Stimulated activated naive B cell treated with anti-CD40 and anti-IgM and Interleukin-4, amounts not matched to agents 10 μg/mL and 1 μg/mL and 100 μg/mL, for 72 hours (primary cell): ENCODE measurements at regions not wholly inside any gene's neighbourhood (a gene's known extent, or its start where the extent isn't known, plus 50 kb on each side); places are given as distances from the start of the nearest gene placed in this dataset.
"Not testable (repeated sequence)": the region's sequence is repeated elsewhere in the genome, so short reads cannot be mapped to it uniquely, and the experiment has no call there.

Source experiments
- ATAC-seq, 2 donors: fragments of 150-1000 bp; cut with Tn5 transposase; replicated peaks; 2 replicates each; pipeline ENCODE4 v1.10.0; 2021; ENCODE audit warnings: moderate library complexity in 1 of 2
- DNase-seq: peaks from one replicate; pipeline ENCODE4 v3.0.0; 2021
- H3K27ac Mint-ChIP-seq: one replicate; pipeline ENCODE4 v1.8.0; 2022; ENCODE audit warnings: mild to moderate bottlenecking, mixed read lengths
- H3K27me3 Mint-ChIP-seq, 2 donors: one replicate each; pipeline ENCODE4 v1.8.0; 2022; ENCODE audit warnings: mixed read lengths in 2 of 2
- H3K36me3 Mint-ChIP-seq, 2 donors: one replicate each; pipeline ENCODE4 v1.8.0; 2022; ENCODE audit warnings: mixed read lengths in 2 of 2, mild to moderate bottlenecking in 1 of 2
- H3K4me1 Mint-ChIP-seq, 2 donors: one replicate each; pipeline ENCODE4 v1.8.0; 2022; ENCODE audit warnings: mixed read lengths in 2 of 2, mild to moderate bottlenecking in 1 of 2
- H3K4me3 Mint-ChIP-seq, 2 donors: one replicate each; pipeline ENCODE4 v1.8.0; 2022; ENCODE audit warnings: mild to moderate bottlenecking in 2 of 2, mixed read lengths in 2 of 2, moderate library complexity in 1 of 2
- H3K9me3 Mint-ChIP-seq, 2 donors: one replicate each; pipeline ENCODE4 v1.8.0; 2022; ENCODE audit warnings: mixed read lengths in 2 of 2, mild to moderate bottlenecking in 1 of 2

DNA sequence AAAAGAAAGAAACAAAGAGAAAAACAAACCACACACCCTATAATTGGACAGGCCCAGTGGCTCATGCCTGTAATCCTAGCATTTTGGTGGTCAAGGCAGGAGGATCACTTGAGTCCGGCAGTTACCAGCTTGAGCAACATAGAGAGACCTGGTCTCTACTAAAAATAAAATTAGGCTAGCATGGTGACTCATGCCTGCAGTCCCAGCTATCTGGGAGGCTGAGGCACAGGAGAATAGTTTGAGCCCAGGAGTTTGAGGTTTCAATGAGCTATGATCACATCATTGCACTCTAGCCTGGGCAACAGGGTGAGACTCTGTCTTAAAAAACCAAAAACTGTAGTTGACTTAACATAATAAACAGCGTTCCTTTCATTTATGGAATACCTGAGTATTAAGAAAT lies 72.3 kb upstream of the ST3GAL6 start:
- H3K27ac Mint-ChIP-seq: no peak overlapping the region
- no peak overlapping the region for H3K4me3 Mint-ChIP-seq
- no peaks in the 10 kb centered on the region for H3K4me1 Mint-ChIP-seq
- DNase-seq: no peak
- ATAC-seq: no peak
- H3K36me3 Mint-ChIP-seq: no peaks in the 10 kb centered on the region
- H3K27me3 Mint-ChIP-seq: no peaks in the 10 kb centered on the region
- no peaks in the 10 kb centered on the region for H3K9me3 Mint-ChIP-seq

DNA sequence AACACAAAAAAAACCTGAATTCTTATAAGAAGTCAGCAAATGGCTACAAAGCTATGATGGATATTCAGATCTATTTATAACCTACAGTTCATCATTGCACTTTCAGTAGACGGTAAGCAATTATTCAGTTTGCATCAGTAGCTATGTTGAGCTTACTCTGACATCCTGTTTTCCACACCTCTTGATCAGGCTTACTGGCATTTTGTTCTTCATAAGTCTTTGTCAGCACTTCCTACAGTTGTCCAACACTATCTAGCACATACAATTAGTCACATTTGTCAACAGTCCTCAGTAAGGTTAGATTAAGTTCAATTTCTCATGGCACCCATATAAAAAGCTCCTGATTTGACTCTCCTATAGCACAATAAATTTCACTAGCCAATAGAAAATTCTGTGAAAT lies 71.2 kb upstream of the ST3GAL6 start:
- H3K27ac Mint-ChIP-seq: no peak overlapping the region
- no peaks in the 10 kb centered on the region for H3K4me1 Mint-ChIP-seq
- H3K27me3 Mint-ChIP-seq: no peaks in the 10 kb centered on the region
- DNase-seq (no peak), ATAC-seq (no peak)
- no peak overlapping the region for H3K4me3 Mint-ChIP-seq
- H3K36me3 Mint-ChIP-seq: no peaks in the 10 kb centered on the region
- H3K9me3 Mint-ChIP-seq: no peaks in the 10 kb centered on the region

DNA sequence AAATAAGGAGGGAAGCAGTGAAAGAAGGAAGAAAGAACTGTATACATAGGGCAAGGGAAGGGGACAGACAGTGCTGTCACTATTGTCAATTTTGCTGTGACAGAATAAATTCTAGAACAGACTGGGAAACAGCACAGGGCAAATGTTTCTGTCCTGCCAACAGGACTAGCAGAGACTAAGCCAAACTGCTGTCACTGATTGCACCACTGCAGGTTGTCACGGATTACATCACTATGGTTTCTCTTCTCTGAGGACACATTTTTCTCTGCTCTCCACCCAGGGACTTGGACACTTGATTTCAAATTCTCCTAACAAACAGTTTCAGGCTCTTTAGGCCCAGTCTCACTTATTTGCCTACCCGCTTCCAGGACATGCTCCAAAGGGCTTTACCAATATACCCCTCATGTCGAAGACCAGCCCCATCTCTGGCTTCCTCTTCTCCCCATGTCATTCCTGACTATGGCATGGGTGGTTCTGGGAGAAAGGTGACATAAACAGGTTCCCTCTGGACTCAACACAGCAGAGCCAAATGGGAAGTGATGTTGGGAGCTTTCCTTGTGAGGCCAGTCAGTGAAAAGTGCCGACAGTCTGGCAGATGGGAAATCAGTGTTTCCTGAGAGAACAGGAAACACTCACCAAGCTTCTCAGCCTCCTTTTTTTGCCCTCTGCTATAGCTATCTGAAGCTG lies 70.2 kb upstream of the ST3GAL6 start:
- H3K36me3 Mint-ChIP-seq: no peaks in the 10 kb centered on the region
- no peak overlapping the region for H3K27ac Mint-ChIP-seq
- DNase-seq: no peak

DNA sequence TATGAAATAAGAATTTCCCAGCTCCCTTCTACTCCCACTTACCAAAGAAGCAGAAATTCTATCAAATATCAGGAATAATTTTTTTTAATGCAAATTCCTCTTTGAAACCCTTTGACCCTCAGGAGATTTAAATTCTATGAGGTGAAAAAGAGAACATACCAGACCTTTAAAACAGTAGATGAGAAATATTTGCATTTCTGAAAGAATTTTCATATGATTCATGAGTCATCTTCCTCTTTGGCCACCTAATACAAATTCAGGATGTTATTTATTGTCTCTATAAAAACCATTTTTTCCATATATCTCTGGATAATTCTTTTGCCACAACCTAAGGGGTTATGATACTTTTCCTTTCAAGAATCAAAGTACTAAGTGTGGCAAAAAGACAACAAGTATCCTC lies 67.3 kb upstream of the ST3GAL6 start:
- Mint-ChIP-seq H3K4me1 (no peaks in the 10 kb centered on the region), H3K4me3 (no peak overlapping the region), H3K27me3 (peaks cover 0 to 5% of the 10 kb centered on the region in 2 donors), H3K36me3 (no peaks in the 10 kb centered on the region), H3K27ac (no peak overlapping the region), H3K9me3 (no peaks in the 10 kb centered on the region)
- DNase-seq (no peak), ATAC-seq (no peak)

More for the DNA sequence above, 70.2 kb upstream of the ST3GAL6 start:
- Mint-ChIP-seq H3K27me3 (no peaks in the 10 kb centered on the region), H3K9me3 (no peaks in the 10 kb centered on the region), H3K4me3 (no peak overlapping the region), H3K4me1 (no peaks in the 10 kb centered on the region)
- ATAC-seq: no peak

DNA sequence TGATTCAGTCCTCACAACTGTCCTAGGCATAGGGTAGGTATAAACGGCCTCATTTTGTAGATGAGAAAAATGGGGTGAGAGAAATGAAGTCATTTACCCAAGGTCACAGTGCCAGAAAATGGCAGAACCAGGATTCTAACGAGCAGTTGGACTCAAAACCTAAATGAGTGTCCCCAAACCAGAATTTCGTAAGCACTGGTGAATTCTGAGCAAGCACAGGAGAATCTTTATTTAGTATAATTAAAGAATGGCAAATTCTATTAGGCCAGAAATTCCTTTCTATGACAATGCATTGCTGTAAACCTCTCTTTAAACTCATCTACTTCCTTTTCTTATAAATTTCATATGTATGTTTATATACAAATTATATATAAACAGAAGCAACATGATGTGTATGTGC lies 66.8 kb upstream of the ST3GAL6 start:
- not testable (repeated sequence) for H3K27ac Mint-ChIP-seq, H3K4me3 Mint-ChIP-seq, H3K36me3 Mint-ChIP-seq, H3K4me1 Mint-ChIP-seq, H3K27me3 Mint-ChIP-seq, ATAC-seq, H3K9me3 Mint-ChIP-seq, DNase-seq

DNA sequence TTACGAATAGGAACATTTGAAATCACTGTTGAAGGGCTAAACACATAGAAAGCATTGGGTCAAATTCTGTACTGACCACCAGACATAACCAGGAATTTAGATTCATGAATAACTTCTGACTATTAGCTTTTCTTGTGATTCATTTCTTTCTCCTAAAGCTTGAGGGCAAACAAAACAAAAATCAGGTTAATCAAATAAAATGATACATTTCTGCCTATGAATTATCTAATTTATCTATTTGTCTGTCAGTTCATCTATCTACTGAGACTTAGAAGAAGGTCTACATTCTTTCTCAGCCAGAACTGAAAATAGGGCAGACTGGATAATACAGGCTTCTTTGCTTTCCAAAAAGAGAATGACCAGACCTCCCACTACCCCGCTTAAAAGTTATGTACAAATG lies 65.9 kb upstream of the ST3GAL6 start:
- no peaks in the 10 kb centered on the region for H3K36me3 Mint-ChIP-seq
- H3K9me3 Mint-ChIP-seq: no peaks in the 10 kb centered on the region
- no peak overlapping the region for H3K27ac Mint-ChIP-seq
- ATAC-seq (no peak), DNase-seq (no peak)
- H3K27me3 Mint-ChIP-seq: peaks cover 0 to 5% of the 10 kb centered on the region in 2 donors
- H3K4me1 Mint-ChIP-seq: no peaks in the 10 kb centered on the region
- H3K4me3 Mint-ChIP-seq: no peak overlapping the region

DNA sequence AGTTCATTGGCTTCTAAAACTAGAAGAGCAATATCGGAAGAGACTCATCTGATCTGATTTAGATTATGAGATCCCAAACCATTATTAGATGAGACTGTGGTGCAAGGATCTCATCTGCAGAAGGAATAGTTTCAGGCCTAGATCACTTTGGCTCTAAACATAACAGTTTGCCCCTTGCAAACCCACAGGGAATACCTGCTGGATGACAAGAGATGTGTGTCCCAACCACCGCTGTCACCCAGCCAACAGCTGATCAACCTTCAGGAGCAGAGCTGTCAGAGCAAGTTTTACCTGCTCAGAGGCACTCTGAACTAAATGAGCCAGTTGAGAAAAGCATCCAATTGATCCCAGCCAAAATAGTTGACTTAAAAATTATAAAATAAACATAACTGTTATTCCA lies 64.0 kb upstream of the ST3GAL6 start:
- Mint-ChIP-seq H3K4me1 (no peaks in the 10 kb centered on the region), H3K9me3 (no peaks in the 10 kb centered on the region), H3K36me3 (no peaks in the 10 kb centered on the region), H3K4me3 (no peak overlapping the region), H3K27ac (no peak overlapping the region), H3K27me3 (peaks cover 0 to 5% of the 10 kb centered on the region in 2 donors)
- DNase-seq (no peak), ATAC-seq (no peak)

DNA sequence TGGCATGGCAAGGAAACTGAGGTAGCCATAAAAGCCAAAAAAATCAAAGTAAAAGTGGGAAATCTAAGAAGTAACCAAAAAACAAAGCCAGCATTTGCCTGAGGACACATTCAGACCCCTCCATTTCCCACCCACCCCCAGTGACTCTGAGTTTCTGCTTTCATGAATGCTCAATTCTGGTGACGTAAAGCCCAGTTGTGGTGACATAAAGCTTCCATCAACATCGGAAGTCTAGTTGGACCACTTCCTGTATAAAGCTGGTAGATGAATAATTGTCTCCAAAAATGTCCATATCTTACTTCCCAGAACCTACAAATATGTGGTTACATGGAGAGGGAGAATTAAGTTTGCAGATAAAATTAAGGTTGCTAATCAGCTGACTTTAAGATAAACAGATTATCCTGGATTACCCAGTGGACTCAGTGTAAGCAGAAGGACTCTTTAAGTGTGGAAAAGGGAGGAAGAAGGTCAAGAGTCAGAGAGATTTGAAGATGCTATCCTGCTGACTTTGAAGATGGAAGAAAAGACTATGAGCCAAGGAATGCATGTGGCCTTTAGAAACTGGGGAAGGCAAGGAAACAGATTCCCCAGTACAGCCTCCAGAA lies 62.0 kb upstream of the ST3GAL6 start:
- Mint-ChIP-seq H3K36me3 (no peaks in the 10 kb centered on the region), H3K27me3 (peaks cover 0 to 5% of the 10 kb centered on the region in 2 donors), H3K27ac (no peak overlapping the region), H3K4me3 (no peak overlapping the region), H3K4me1 (no peaks in the 10 kb centered on the region), H3K9me3 (no peaks in the 10 kb centered on the region)
- no peak for DNase-seq
- no peak for ATAC-seq

DNA sequence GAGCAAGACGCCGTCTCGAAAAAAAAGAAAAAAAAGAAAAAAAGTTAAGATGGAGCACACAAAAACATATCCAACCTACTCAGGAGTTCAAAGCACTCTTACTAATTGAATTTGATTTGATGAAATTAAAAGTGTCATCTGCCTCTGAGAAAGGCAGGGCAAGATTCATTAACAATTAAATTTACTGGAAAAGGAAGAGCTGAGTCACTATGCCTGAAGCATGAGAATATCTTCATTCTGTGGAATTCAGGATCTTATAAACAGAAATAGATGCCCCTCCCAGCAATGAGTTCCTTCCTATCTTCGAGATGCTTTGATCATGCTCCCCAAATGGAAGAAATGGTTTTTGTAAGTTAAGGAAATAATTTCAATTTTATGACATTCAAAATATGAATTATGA lies 61.0 kb upstream of the ST3GAL6 start:
- H3K36me3 Mint-ChIP-seq: no peaks in the 10 kb centered on the region
- H3K4me3 Mint-ChIP-seq: no peak overlapping the region
- H3K9me3 Mint-ChIP-seq: no peaks in the 10 kb centered on the region
- ATAC-seq: no peak
- no peak for DNase-seq
- H3K4me1 Mint-ChIP-seq: no peaks in the 10 kb centered on the region
- no peak overlapping the region for H3K27ac Mint-ChIP-seq
- peaks cover 0 to 11% of the 10 kb centered on the region in 2 donors for H3K27me3 Mint-ChIP-seq

DNA sequence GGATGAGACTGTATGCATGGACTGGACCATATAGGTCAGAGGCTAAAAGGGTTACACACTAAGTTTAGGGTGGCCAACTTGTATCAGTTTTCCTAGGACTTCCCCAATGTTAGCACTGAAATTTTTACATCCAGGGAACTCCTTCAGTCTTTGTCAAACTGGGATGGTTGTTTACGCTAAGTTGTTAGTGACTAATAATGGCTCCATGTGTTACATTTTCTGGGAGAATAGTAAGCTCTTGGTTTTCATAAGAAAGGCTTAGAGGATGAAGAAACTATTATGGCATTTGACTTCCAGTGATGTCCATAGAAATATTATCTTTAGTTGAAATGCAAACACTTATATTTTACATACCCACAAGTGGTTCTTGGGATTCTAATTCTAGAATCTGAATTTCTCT lies 57.9 kb upstream of the ST3GAL6 start:
- Mint-ChIP-seq H3K36me3 (no peaks in the 10 kb centered on the region), H3K4me3 (no peak overlapping the region), H3K9me3 (no peaks in the 10 kb centered on the region), H3K27me3 (peaks cover 0 to 6% of the 10 kb centered on the region in 2 donors), H3K27ac (no peak overlapping the region), H3K4me1 (peaks cover 0 to 2% of the 10 kb centered on the region in 2 donors)
- no peak for DNase-seq
- ATAC-seq: no peak

DNA sequence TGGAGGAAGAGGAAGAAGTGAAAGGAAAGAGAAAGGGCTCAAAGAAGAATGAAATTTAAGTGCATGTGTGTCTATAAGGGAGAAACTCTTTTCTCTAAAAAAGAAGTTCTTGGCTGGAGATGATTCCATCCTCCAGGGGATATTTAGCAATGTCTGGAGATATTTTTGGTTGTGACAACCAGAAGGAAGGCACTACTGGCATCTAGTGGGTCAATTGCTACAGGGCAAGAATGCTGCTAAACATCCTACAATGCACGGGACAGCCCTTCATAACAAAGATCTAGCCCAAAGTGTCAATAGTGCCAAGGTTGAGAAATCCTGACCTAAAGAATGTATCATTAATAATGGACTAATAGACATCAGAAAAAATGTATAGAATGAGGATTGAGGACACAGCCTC lies 57.4 kb upstream of the ST3GAL6 start:
- ATAC-seq (no peak), DNase-seq (no peak)
- Mint-ChIP-seq H3K27me3 (peaks cover 0 to 6% of the 10 kb centered on the region in 2 donors), H3K9me3 (no peaks in the 10 kb centered on the region), H3K4me1 (peaks cover 0 to 2% of the 10 kb centered on the region in 2 donors), H3K36me3 (no peaks in the 10 kb centered on the region), H3K4me3 (no peak overlapping the region), H3K27ac (no peak overlapping the region)

DNA sequence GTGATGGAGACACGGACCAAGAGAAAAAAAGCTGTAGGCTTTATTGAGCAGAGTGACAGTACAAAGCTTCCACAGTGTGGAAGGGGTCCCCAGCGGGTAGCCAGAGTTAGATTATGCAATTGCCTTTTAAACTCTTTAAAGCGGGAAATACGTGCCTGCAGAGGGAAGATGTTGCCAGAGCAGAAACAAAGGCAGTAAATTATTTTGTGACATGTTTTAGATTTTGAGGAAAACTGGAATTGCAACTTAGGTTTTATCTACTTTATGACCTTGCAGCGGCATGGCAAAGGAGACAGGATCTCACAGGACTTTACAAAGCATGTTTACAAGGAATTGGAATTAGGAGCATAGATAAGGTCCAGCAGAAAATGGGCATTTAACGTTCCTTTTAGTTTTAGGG lies 54.5 kb upstream of the ST3GAL6 start:
- DNase-seq, H3K4me3 Mint-ChIP-seq, H3K36me3 Mint-ChIP-seq, H3K9me3 Mint-ChIP-seq, ATAC-seq, H3K27ac Mint-ChIP-seq, H3K4me1 Mint-ChIP-seq, H3K27me3 Mint-ChIP-seq: not testable (repeated sequence)

DNA sequence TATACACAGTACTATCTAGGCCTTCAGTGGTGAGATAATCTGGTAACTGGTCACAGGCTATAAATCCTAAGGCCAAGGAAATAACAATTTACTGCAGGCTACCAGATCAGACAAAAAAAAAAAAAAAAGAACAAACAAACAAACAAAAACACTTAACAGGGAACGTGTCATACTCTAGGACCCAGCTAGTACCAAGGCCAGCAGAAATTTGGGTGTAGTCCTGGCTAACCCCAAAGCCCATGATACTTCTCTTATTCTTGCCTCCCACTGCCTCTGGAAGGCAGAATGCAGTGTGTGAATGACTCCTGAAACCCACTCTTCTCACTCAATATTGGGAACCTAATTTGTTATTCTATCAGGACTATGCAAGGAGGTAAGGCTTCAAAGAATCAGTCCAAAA lies 53.7 kb upstream of the ST3GAL6 start:
- ATAC-seq: no peak

DNA sequence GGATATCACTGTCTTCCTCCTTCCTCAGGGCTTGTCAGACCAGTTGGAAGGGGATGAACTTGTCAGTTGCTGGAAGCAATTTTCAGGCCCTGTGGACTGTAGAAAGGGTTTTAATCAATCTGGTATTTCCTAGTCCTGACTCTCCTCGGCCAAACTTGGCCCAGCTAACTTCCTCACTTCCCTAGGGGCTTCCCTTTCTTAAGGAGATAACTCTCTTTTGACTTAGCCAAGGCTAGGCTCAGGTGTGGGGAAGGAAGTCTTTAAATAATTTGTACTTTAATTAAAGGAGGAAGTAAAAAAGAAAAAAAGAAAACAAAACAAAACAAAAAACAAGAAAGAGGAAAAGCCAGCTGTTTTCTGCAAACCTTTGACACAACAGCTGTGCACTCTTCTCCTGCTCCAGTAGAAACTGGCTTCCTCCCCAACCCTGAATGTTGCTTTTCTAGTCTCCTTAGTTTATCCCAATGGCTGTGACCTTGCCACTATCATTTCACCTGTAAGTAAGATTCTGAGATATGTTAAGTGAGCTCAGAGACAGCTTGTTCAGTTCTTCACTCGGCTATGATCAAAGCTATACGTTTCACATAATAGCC lies 53.0 kb upstream of the ST3GAL6 start:
- Mint-ChIP-seq H3K4me1 (peaks cover 0 to 2% of the 10 kb centered on the region in 2 donors), H3K9me3 (no peaks in the 10 kb centered on the region), H3K36me3 (no peaks in the 10 kb centered on the region), H3K4me3 (no peak overlapping the region), H3K27me3 (peaks cover 3 to 6% of the 10 kb centered on the region in 2 donors), H3K27ac (no peak overlapping the region)
- no peak for ATAC-seq
- no peak for DNase-seq

More for the DNA sequence above, 53.7 kb upstream of the ST3GAL6 start:
- Mint-ChIP-seq H3K9me3 (no peaks in the 10 kb centered on the region), H3K27ac (no peak overlapping the region), H3K4me3 (no peak overlapping the region), H3K36me3 (no peaks in the 10 kb centered on the region), H3K4me1 (peaks cover 0 to 2% of the 10 kb centered on the region in 2 donors), H3K27me3 (peaks cover 3 to 6% of the 10 kb centered on the region in 2 donors)
- DNase-seq: no peak

DNA sequence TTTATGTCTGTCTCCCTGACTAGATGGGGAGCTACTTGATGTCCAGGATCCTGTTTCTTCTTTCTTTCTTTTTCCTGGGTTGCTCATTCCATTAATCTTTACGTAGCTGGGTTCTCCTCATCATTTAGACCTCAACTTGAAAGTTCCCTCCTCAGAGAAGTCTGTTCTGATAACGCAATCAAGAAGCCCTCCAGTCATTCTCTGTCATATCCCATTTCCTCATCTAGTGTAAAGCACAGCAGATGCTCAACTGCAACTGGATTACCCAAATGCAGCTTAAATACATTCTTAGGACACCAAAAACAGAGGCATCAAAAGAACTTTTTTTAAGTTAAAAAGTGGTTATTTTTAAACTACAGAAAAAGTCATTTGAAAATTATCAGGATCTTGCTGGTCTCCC lies 51.7 kb upstream of the ST3GAL6 start:
- no peak for ATAC-seq
- Mint-ChIP-seq H3K27me3 (peaks cover 3 to 6% of the 10 kb centered on the region in 2 donors), H3K36me3 (no peaks in the 10 kb centered on the region), H3K27ac (no peak overlapping the region), H3K4me3 (no peak overlapping the region), H3K4me1 (peaks cover 0 to 2% of the 10 kb centered on the region in 2 donors), H3K9me3 (no peaks in the 10 kb centered on the region)
- DNase-seq: no peak
